MM.1S (cell line): ENCODE measurements at regions not wholly inside any gene's neighbourhood (a gene's known extent, or its start where the extent isn't known, plus 50 kb on each side); places are given as distances from the start of the nearest gene placed in this dataset.

Experiments
- DNase-seq: peaks from one replicate; pipeline ENCODE4 v3.0.0-alpha.2; 2015
- H2AFZ ChIP-seq: fragments of 300-600 bp; sonication (generic); 2 replicates; pipeline ENCODE4 v1.6.0; 2016; ENCODE audit warnings: antibody characterized with exemption, low read length
- H3F3A ChIP-seq: fragments of 300-600 bp; sonication (generic); 2 replicates; pipeline ENCODE4 v1.6.1; 2016; ENCODE audit warnings: mild to moderate bottlenecking, antibody characterized with exemption, low read length, moderate library complexity, mixed read lengths; ENCODE audit not compliant: insufficient read depth
- H3K27ac ChIP-seq: fragments of 300-600 bp; sonication (generic); 2 replicates; pipeline ENCODE4 v1.5.1; 2016; ENCODE audit warnings: mild to moderate bottlenecking, low read length
- H3K27me3 ChIP-seq: fragments of 300-600 bp; sonication (generic); replicated peaks from 2 replicates; pipeline ENCODE4 v1.6.0; 2016; ENCODE audit warnings: low read length; ENCODE audit not compliant: insufficient read depth
- H3K36me3 ChIP-seq: fragments of 300-600 bp; sonication (generic); replicated peaks from 2 replicates; pipeline ENCODE4 v1.6.1; 2016; ENCODE audit warnings: mild to moderate bottlenecking, low read length, mixed read lengths; ENCODE audit not compliant: insufficient read depth
- H3K4me1 ChIP-seq: fragments of 300-600 bp; sonication (generic); 2 replicates; pipeline ENCODE4 v1.6.1; 2016; ENCODE audit warnings: low read length, mixed read lengths
- H3K4me2 ChIP-seq: fragments of 300-600 bp; sonication (generic); 2 replicates; pipeline ENCODE4 v1.6.0; 2016; ENCODE audit warnings: low read depth, low read length
- H3K4me3 ChIP-seq: fragments of 300-600 bp; sonication (generic); 2 replicates; pipeline ENCODE4 v1.5.1; 2016; ENCODE audit warnings: low read length, mixed read lengths
- H3K79me2 ChIP-seq: fragments of 300-600 bp; sonication (generic); 2 replicates; pipeline ENCODE4 v1.6.1; 2016; ENCODE audit warnings: mixed run types, low read length, mixed read lengths
- H3K9ac ChIP-seq: fragments of 300-600 bp; sonication (generic); 2 replicates; pipeline ENCODE4 v1.6.1; 2016; ENCODE audit warnings: low read length, mixed read lengths
- H3K9me2 ChIP-seq: fragments of 300-600 bp; sonication (generic); replicated peaks from 2 replicates; pipeline ENCODE4 v1.6.1; 2016; ENCODE audit warnings: mild to moderate bottlenecking, low read length, mixed read lengths; ENCODE audit not compliant: insufficient read depth
- H3K9me3 ChIP-seq: fragments of 300-600 bp; sonication (generic); replicated peaks from 2 replicates; pipeline ENCODE4 v1.6.1; 2016; ENCODE audit warnings: mild to moderate bottlenecking, low read length, mixed read lengths; ENCODE audit not compliant: insufficient read depth
- H4K20me1 ChIP-seq: fragments of 300-600 bp; sonication (generic); 2 replicates; pipeline ENCODE4 v1.6.1; 2016; ENCODE audit warnings: mild to moderate bottlenecking, low read length, moderate library complexity, mixed read lengths; ENCODE audit not compliant: insufficient read depth
- CTCF ChIP-seq: fragments of 300-600 bp; sonication (generic); IDR thresholded peaks from 2 replicates; pipeline ENCODE4 v1.5.1; 2016; ENCODE audit warnings: antibody characterized with exemption, low read length, mixed read lengths
- EZH2 ChIP-seq: fragments of 300-600 bp; sonication (generic); optimal IDR thresholded peaks from 2 replicates; pipeline ENCODE3; 2017; ENCODE audit warnings: low read depth, mild to moderate bottlenecking, antibody characterized with exemption, low read length, mixed read lengths
- EZH2phosphoT487 ChIP-seq: fragments of 300-600 bp; sonication (generic); IDR thresholded peaks from 2 replicates; pipeline ENCODE4 v1.6.1; 2018; ENCODE audit warnings: antibody characterized with exemption, low read length

GRCh38 chr13:50153876-50154275 lies 138.6 kb downstream of the KCNRG start:
- no peak overlapping the region for H3K9ac ChIP-seq
- no peaks in the 10 kb centered on the region for H3K79me2 ChIP-seq
- H3K4me3 ChIP-seq: no peak overlapping the region
- no peak overlapping the region for H3K27ac ChIP-seq
- peaks cover 9% of the 10 kb centered on the region; the same call in 1 of the 2 replicates for H3K4me1 ChIP-seq
- no peaks in the 10 kb centered on the region for H3K9me2 ChIP-seq
- no peaks in the 10 kb centered on the region for H3K27me3 ChIP-seq
- TF ChIP-seq CTCF (no peak), EZH2phosphoT487 (no peak)
- no peak for DNase-seq
- H4K20me1 ChIP-seq: no peaks in the 10 kb centered on the region
- H2AFZ ChIP-seq: no peak overlapping the region
- H3K36me3 ChIP-seq: no peaks in the 10 kb centered on the region
- no peaks in the 10 kb centered on the region for H3K9me3 ChIP-seq
- peak overlapping the region; percentile 81; the same call in 1 of the 2 replicates for H3K4me2 ChIP-seq
- peaks cover 7% of the 10 kb centered on the region for H3F3A ChIP-seq

- no peak overlapping the region for H2AFZ ChIP-seq
- DNase-seq: no peak
- H3K4me2 ChIP-seq: no peak overlapping the region
- no peak overlapping the region for H3K27ac ChIP-seq
- H4K20me1 ChIP-seq: no peaks in the 10 kb centered on the region
- no peaks in the 10 kb centered on the region for H3K9me3 ChIP-seq
- no peaks in the 10 kb centered on the region for H3K9me2 ChIP-seq
- no peaks in the 10 kb centered on the region for H3K79me2 ChIP-seq
- no peak overlapping the region for H3K4me3 ChIP-seq
- no peak overlapping the region for H3K9ac ChIP-seq
- no peak for TF ChIP-seq EZH2phosphoT487
- TF ChIP-seq EZH2: no peak
- TF ChIP-seq CTCF: no peak
- no peaks in the 10 kb centered on the region for H3K27me3 ChIP-seq
- peaks cover 7% of the 10 kb centered on the region for H3F3A ChIP-seq
- no peaks in the 10 kb centered on the region for H3K36me3 ChIP-seq
- peaks cover 9% of the 10 kb centered on the region; the same call in 1 of the 2 replicates for H3K4me1 ChIP-seq
Observed at GRCh38 chr13:50154697-50155096, 139.5 kb downstream of the KCNRG start.

- H3K4me2 ChIP-seq: no peak overlapping the region
- H3F3A ChIP-seq: peaks cover 7% of the 10 kb centered on the region
- TF ChIP-seq CTCF (no peak), EZH2phosphoT487 (no peak), EZH2 (no peak)
- H3K27ac ChIP-seq: no peak overlapping the region
- no peaks in the 10 kb centered on the region for H4K20me1 ChIP-seq
- no peaks in the 10 kb centered on the region for H3K9me3 ChIP-seq
- H3K36me3 ChIP-seq: no peaks in the 10 kb centered on the region
- no peaks in the 10 kb centered on the region for H3K27me3 ChIP-seq
- no peak overlapping the region for H3K4me3 ChIP-seq
- H2AFZ ChIP-seq: no peak overlapping the region
- H3K9ac ChIP-seq: no peak overlapping the region
- no peaks in the 10 kb centered on the region for H3K9me2 ChIP-seq
- DNase-seq: no peak
- H3K4me1 ChIP-seq: peaks cover 9% of the 10 kb centered on the region; the same call in 1 of the 2 replicates
- no peaks in the 10 kb centered on the region for H3K79me2 ChIP-seq
Observed at GRCh38 chr13:50156140-50156539, 140.9 kb downstream of the KCNRG start.
